ENCODE measurements at regions not wholly inside any gene's neighbourhood (a gene's known extent, or its start where the extent isn't known, plus 50 kb on each side); places are given as distances from the start of the nearest gene placed in this dataset.

DNA sequence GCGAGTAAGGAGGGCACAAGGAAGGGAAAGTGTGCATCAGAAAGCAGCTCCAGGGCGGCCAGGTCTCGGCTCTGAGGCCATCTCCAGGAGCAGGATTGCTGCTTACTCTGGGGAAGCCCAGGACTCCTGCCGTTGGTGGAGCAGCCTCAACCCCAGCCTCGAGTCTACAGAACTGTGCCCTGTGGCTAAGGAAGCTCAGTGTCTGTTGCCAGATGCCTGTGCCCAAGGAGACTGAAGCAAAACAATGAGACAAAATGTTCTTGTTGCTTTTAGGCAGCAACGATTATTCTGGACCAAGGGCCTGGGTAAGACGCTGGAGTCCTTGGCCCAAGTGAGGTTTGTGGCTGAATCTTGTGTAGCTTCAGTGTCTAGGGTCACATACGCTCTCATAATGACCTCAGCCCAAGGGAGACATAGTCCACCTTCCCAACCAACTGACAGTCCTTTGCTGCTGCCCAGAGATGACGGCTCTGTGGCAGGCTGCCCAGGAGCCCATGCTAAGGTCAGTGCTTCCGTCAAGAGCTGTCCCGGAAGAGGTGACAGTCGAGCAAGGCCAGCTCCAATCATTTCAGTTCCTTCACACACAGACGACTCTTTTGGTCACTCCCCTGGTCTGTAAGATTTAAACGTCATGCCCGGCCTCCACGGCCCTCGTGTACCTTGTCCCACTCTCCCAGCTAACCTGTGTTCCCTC is 223.8 kb downstream of the TTC32 start:
- DNase-seq (ENCODE audit: low read depth) = no peak

DNA sequence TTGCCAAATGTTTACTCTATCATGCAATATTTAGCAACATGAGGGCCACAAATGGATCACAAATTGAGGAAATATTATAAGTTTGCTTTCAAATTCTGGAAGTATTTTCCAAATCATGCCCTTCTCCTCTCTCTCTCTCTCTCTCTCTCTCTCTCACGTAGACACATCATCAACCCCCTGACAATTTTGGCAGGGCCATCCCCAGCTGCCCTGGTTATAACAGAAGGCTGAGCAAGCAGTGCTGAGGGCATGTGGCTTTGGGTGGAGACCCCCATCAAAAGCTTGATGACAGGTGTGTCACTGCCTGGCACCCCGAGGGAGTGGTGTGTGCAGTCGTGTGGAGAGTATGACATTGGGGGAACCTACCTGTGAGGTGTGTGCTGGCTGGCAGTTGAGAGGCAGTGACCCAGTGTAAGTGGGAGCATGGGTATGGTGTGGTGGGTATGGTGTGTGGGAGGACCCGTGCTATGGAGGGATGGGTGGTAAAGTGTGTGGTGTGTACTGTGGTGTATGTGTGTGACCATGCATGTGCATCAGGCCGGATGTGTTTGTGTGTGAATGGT is 224.5 kb downstream of the TTC32 start:
- DNase-seq (ENCODE audit: low read depth) = no peak

DNA sequence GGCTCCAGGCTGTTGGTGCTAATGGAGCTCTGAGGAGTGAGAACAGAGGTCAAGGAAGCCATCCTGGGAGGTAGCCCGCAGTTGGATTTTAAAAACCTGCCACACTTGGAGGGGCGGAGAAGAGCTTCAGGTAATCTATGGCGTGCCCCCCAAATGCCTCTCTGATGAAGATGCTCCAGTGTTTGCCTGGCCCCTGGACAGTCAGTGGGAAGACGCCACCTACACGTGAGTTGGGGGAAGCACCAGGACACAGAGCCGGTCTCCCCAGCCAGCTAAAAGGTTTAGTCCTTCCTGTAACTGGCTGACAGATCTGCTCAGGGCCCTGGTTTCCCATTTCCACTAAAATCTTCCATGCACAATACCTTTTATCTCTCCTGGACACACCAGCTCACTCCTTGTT is 225.0 kb downstream of the TTC32 start:
- DNase-seq (ENCODE audit: low read depth) = no peak

DNA sequence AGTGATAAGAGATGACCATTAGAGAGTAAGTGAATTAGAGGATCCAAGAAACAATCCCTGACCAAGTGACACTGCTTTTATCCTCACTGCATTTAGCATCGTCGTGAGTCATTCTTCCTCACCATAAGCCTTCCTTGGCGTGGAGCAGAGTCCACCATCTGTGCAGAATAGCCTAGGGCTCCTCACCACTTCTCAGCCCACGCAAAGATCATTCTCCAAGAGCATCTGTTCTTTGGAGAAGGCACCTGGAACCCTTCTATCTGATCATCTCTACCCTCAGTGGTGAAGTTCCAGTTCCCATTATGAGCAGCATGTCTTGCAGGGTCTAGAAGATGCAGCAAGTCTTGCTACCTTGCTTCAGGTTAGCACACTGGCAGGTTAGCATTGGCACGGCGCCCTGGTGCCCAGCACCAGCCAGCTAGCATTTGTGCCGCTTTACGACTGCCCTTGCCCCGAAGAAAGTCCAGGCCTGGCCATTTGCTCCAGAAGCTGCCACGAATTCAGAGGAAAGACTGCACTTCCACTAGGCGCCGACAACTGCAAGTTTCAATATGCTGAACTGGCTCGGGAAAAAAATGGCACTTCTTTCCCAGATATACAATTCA is 225.8 kb downstream of the TTC32 start:
- DNase-seq (ENCODE audit: low read depth) = no peak

DNA sequence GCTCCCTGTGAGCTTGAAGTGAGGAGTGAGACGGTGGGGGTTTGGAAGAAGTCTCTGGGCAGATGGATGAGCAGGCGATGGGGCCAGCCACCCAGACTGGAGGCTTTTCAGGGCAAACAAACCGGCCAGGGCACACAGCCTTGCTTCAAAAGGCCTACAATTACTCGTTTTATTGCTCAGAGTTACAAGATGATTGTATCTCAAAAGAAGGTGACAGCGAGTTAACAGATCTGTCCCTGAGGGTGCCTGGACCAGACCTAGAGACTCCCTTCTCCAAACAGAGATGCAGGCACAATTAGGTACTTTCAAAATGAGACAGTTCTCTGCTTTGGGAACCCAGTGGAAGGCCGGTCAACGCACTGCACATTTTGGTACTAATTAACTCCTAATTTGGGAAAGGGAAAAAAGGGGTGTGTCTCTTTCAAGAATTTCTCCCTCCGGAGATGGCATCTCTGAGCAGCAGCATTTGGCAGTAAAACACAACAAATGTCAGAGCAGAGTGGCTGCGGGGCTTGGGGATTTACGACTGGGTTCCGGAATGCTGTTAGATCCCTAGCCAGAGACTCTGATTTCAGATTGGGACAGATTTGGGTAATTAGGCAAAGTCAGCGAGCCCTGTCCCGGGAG is 226.7 kb downstream of the TTC32 start:
- no peak for DNase-seq (ENCODE audit: low read depth)

DNA sequence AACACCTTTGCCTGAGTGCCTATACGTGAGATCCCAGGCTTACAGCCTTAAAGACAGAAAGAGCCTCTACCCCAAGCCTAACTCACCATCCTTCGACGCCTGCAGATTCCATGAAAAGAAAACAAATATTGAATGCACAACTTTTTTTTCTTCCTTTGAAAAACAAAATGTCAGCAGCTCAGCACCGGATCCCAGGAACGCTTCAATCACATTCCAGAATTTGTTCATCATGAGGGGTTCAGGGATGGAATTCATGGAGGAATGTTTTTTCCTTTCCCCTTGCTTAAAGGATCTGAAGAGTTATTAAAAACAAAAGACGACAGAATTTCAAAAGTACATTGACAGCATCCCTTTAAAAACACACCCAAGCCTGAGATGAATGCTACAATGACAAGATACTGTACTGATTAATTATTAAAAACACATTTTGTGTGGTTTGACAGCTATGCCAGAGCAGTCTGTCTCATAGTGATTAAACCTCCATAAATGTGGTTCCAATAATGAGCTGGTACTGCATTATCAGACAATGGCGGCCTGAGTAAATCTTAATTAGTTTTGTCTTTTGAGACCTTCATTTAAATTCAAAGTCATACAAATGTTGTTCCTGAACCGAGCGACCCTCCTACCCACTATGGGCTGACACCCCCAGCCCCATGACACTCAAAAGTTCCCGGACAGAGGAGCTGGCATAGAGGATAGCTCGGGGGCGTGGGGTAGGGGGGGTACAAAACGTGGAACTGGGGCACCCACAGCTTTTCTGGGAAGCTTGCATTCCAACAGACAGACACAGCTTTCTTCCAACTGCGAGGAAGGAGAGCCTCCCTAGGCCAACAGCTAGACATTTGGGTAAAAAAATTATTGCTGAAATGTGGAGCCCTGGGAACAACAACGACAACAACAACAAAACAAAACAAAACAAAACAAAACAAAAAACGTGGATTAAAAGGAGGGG is 227.5 kb downstream of the TTC32 start:
- DNase-seq (ENCODE audit: low read depth) = no peak

DNA sequence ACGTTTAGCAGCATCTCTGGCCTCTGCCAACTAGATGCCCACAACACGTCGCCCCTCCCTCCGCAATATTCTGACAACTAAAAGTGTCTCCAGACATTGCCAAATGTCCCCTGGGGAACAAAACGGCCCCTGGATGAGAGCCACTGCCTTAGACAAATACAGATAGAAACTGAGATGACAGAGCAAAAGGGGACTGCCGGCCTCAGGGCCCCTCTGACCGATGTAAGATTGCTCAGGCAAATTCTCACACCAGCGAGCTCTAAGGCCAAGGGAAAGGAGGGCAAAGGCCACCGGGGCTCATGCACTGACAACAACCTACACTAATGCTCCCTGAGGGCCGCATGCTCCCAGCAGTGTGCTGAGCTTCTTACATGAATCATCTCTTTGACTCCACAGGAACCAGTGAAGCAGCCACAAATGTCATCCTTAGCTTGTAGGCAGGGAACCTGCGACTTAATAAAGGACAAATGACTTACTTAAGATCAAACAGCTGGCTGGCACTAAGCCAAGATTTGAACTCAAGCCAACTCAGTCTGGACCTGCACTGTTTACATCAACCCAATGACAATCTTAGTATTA is 228.5 kb downstream of the TTC32 start:
- DNase-seq (ENCODE audit: low read depth) = no peak

DNA sequence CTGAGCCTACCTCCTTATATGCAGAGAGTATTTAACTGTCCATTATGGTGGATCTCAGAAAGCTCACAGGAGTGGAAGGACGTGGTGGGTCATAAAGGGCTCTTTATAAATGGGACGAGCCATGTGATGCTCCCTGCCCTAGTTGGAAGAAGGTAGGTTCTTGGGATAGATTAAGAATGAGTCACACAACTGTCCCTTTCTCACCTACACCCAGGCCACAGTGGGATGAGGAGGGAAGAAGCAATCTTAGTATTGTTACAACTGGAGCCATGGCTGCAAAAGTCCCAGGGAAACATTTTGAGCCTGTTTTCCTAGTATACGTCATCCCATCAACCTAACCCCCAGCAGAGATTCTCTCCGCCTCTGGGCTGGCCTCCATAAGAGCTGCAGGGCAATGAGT is 229.9 kb downstream of the TTC32 start:
- no peak for DNase-seq (ENCODE audit: low read depth)

DNA sequence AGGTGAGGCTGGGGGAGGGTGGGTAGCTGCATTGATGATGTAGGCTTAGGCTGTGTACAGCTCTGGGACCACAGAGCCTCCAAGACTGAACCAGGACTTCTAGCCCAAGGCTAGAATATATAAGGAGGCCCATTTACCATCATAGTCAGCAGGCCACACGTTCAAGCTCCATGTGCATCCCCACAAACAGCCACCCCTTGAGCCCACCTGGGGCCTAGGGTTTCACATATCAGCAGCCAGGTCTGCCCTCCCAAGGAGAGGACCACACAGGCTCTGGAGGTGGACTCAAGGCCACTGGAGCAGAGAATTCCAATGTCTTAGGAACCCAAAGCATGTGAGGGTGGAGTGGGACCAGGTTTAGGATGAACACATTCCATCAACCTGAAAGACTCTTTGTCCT is 230.5 kb downstream of the TTC32 start:
- no peak for DNase-seq (ENCODE audit: low read depth)

DNA sequence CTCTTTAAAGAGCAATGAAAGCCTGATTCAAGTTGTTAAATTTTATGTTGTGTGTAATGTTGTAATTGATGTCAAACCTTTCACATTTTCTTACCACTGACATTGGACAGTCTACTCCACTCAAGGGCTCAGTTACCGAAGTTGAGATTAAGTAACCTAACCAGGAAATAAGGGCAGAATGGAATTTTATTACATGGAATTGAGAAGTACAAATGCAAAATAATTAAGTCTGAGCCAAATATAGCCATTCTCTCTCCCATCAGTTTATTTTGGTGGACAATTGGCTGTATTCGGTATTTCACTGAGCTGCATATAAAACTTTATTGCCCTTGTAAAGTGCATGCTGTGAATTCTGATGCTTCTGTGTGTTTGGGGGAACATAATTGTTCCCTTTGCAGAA is 231.5 kb downstream of the TTC32 start:
- no peak for DNase-seq (ENCODE audit: low read depth)

DNA sequence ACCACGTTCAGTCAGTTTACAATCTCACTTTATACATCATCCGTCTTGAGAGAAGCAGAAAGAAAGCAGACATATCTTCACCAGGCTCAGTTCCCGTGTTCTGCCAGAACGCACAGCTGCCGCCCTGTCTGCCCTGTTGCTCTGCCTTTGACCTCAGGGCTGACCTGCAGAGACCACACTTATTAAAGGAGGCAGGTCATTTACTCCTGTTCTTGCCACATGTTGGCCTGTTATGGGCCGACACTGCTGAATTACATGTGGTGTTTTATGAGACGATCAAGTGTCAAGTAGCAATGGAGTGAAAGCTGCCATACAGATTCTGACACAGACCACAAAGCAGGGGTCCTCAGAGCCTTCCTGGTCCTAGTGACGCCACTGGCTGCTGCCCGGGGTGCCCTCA is 232.2 kb downstream of the TTC32 start:
- DNase-seq (ENCODE audit: low read depth) = no peak

DNA sequence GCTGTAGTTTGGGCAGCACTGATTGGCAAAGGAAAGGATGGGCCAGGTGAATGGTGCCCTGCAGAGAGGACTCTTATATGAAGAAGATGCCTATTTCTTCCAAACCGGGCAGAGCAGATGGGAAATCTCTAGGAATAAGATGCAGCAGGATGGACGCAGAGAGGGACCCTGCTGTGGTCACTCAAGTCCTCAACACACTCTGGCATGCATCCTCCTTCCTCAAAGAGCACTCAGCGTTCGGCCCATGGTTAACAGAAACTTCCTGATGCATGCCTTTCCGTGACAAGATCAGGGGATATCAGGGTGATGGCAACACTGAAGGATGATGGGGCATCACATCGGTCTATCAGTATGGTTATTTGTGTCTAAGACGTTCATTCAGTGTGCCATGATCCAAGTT is 232.7 kb downstream of the TTC32 start:
- DNase-seq (ENCODE audit: low read depth) = no peak

DNA sequence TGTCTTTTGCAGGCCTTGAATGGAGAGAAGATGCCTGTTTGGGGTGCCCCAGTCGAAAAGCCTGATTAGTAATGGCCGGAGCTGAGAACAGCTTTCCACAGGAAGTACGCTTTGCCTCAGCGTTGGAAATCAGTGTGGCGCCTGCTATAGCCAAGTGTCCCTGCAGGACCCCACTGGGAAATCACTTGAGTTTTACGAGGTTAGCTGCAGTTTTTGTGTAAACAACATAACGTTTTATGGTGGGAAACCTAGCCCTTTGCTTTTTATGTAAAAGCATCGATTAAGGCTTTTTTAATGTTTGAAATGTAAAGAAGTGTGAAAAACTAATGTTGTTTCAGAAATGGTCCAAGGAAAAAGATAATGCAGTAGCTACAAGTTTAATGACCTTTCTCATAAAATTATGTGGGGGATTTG is 234.2 kb downstream of the TTC32 start:
- DNase-seq (ENCODE audit: low read depth) = no peak

DNA sequence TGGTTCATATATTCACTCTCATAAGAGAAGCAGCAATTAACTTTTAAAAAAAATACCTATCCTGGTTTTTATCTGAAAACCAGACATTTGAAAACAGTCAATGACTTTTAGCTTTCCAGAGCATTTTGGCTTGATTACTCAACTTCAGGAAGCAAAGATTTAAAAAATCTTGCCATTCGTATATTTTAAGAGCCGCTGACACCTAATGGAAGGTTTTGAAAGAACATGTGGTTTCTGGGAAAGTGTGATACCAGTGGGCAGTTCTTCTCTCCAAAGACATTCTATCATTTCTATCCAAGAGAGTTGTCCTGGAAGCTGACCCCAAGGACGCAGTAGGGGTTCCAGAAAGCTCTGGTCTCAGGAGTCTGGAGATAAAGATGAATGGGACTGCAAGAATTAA is 234.7 kb downstream of the TTC32 start:
- no peak for DNase-seq (ENCODE audit: low read depth)

DNA sequence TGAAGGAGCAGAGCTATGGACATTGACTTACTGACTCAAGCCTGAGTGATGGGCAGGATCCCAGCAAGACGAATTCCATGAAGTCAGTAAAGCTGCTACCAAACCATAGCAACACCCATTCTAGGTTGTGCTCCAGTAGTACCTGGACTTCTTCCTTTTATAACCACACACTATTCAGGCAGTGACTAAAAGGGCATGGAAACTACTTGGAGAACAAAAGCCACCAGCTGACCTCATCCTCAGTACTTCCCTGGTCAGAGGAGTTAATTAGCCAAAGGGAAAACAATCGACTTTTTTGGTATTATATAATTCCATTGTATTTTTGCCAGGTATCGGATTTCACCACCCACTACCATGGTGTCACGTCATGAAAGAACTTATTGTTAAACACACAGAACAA is 237.1 kb downstream of the TTC32 start:
- no peak for DNase-seq (ENCODE audit: low read depth)

DNA sequence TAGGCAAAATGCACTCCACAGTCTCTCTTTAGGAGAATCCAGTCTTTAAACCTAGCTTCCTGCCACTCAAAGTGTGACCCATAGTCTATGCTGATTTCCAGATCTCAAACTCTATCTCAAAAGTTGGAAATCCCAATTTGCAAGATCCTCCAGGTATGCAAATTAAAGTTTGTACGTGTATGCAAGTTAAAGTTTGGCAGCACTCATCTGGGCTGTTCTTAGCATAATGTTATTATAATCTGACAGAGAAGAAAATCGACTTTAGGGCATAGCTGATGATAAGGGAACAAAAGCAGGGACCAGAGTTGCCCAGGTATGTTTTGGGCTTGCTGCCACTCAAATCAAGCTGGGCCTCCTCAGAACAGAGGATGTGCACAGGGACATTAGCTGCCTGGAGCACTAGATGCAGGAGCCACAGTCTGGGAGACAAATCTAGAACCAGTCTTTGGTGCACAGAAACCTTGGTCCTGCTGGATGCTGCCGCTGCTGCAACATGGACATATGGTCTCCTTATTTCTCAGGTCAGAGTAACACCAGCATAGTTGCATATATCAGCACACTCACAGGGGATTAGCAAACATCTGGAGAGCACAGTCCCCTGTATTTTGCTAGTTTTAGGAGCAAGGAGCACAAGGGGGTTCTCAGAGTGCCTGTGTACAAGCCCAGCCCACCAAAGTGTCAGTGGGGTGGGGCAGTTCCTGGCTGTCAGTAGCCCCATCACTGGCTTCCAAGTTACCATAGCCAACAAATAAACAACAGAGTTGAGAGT is 242.6 kb downstream of the TTC32 start:
- DNase-seq (ENCODE audit: low read depth) = no peak

DNA sequence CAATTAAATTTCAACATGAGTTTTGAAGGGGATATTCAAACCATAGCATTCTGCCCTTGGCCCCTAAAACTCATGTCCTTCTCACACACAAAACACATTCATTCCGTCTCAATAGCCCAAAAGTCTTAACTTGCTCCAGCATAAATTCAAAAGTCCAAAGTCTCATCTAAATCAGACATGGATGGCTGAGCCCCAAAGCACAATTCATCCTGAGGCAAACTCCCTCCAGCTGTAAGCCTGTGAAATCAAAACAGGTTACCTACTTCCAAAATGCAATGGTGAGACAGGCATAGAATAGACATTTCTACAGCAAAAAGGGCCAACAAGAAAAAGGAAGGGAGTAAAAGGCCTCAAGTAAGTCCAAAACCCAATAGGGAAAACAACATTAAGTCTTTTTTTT is 245.8 kb downstream of the TTC32 start:
- DNase-seq (ENCODE audit: low read depth) = no peak

DNA sequence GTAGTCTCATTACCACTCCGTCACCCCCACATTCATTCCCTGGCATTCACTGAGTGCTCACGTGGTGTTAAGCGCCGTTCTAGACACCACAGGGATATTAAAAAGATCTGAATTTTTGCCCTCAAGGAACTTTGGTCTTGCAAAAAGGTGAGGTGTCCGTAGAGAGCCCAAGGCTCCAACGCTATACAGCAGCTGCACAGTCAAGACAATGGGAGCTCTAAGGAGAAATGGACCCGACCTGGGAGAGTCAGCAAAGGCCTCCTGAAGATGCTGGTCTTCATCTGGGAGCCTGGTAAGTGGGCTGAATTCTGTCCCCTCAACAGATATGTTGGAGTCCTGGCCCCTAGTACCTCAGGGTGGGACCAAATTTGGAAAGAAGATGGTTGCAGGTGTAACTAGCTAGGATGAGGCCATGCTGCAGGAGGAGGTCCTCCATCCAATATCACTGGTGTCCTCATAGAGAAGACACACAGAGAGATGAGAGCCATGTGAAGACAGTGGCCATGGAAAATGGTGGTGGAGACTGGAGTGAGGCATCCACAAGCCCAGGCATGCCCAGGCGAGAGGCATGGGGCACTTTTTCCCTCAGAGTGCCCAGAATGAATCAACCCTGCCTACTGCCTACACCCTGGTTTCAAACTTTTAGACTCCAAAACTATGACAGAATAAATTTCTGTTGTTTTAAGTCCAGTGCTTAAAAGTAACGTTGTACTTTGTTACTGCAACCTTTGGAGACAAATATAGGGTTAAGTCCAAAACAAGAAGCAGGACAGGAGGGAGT is 247.3 kb downstream of the TTC32 start:
- no peak for DNase-seq (ENCODE audit: low read depth)

DNA sequence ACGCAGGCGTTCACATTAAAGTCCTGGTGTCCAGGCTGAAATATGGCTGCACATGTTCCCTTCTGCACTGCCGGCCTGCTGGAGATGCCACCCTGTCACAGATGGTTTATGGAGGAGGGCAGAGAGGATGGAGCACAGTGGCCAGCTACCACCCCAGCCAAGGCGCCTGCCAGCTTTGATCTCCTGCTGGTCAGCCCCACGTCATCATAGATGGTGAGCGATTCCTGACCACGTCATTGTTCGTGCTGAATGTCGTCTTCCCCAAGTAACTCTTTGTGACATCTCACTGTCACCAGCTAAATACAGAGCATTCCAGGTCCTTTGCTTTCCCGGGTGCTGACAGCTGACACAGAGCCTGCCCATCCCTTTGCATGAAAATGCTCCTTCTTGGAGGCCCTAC is 248.3 kb downstream of the TTC32 start:
- no peak for DNase-seq (ENCODE audit: low read depth)

DNA sequence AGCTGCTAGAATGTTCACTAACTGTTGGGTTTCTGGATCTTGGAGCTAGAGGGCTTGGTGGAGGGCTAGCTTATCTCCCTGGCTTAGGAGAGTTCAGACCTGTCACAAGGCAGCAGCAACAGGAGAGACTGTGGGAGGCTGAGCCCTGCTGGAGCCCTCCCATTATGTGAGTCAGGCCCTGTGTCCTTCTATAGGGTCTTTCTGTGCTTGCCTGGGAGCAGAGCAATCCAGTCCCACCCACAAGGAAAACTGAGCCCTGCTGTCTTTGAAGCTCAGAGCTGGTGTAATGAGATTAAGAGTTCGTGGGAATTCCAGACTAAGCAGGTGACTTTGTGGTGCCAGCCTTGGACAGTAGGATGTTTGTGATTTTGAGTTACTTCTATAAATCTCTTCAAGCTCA is 249.0 kb downstream of the TTC32 start:
- no peak for DNase-seq (ENCODE audit: low read depth)

All from activated T-cell treated with anti-CD3 and anti-CD28 coated beads for 24 hours (primary cell).